Stomach smooth muscle (tissue), 2 donors: ENCODE measurements at regions not wholly inside any gene's neighbourhood (a gene's known extent, or its start where the extent isn't known, plus 50 kb on each side); places are given as distances from the start of the nearest gene placed in this dataset.

Experiments used
- H3K27ac ChIP-seq: one replicate; pipeline ENCODE4 v1.7.0; 2013; ENCODE audit warnings: mild to moderate bottlenecking, low read length, inconsistent platforms
- H3K27me3 ChIP-seq, 2 donors: one replicate each; pipeline ENCODE4 v1.7.0; 2013; ENCODE audit warnings: low read length in 2 of 2; ENCODE audit not compliant: insufficient read depth in 2 of 2, control insufficient read depth in 1 of 2
- H3K36me3 ChIP-seq, 2 donors: one replicate each; pipeline ENCODE4 v1.7.0; 2013; ENCODE audit warnings: low read length in 2 of 2; ENCODE audit not compliant: control insufficient read depth in 2 of 2, insufficient read depth in 2 of 2
- H3K4me1 ChIP-seq: one replicate; pipeline ENCODE4 v1.7.0; 2013; ENCODE audit warnings: low read length; ENCODE audit not compliant: control insufficient read depth, insufficient read depth
- H3K4me3 ChIP-seq, 2 donors: one replicate each; pipeline ENCODE4 v1.7.0; 2013; ENCODE audit warnings: low read length in 2 of 2
- H3K9ac ChIP-seq, 2 donors: one replicate each; pipeline ENCODE4 v1.7.0; 2013; ENCODE audit warnings: low read length in 2 of 2, mild to moderate bottlenecking in 1 of 2
- H3K9me3 ChIP-seq, 2 donors: one replicate each; pipeline ENCODE4 v1.7.0; 2013; ENCODE audit warnings: low read length in 2 of 2; ENCODE audit not compliant: control insufficient read depth in 2 of 2
- donor health status: healthy.
- donor health status: Pancreatic carcinoma.

DNA sequence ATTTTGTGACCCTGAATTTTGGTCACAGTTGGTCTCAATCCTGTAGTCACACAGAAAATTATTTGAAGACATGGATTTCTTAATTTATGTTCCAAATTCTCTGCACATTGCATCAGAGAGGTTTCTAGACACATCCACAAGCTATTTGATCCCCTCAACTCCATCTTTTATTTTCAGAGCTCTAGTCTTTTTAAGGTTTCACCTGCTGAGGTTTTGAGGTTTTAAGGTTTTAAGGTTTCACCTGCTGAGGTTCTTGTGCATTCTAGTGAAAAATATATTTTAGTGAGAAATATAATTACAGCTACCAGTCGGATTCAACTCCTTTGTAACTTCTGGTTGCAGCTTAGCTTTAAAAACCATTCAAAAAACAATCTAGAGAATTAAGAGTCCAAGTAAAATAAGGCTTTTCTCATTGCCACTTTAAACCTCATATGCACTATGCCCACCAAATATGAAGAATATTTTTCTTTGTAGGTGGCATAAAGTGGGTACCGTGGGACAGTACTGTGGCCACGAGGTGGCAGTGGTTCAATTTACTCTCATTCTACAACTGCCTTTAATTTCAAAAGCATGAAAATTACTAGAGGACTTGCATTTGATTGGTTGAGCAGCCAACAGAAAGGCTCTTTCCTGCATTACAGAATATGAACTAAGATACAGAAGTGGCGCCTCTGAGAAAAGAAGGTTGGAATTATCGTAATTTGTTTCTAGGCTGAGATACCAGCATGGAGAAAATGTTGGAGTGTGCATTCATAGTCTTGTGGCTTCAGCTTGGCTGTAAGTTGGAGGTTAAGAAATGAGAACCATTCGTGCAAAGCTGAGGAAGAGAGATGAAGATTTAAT, 366.5 kb upstream of the OR4E1 start:
- Histone ChIP-seq H3K27ac (no peak overlapping the region), H3K9ac (no peak overlapping the region), H3K27me3 (no peaks in the 10 kb centered on the region), H3K9me3 (no peaks in the 10 kb centered on the region), H3K36me3 (no peaks in the 10 kb centered on the region), H3K4me3 (no peak overlapping the region), H3K4me1 (no peaks in the 10 kb centered on the region)

DNA sequence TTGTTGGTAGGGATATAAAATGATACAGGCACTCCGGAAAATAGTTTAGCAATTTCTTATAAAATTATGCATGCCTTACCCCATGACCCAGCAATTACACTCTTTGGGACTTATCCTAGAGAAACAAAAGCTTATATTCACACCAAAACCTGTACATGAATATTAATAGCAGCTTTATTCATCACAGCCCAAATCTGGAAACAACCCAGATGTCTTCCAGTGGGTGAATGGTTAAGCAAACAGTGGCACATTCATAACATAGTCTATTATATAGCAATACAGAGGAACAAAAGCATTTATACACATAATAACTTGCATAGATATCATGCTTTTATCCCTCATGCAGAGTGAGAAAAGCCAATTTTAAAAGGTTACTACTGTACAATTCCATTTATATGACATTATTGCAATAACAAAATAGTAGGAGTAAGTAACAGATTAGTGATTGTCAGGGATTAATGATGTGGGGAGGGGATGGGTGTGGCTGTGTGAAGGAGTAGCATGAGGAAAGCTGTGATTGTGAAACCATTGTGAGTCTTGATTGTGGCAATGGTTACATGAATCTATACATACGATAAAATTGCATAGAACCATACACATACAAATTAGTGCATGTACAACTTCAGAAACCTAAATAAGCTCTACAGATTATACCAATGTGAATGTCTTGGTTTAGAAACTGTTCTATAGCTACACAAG, 363.1 kb upstream of the OR4E1 start:
- no peak overlapping the region for H3K4me3 ChIP-seq
- H3K4me1 ChIP-seq: no peaks in the 10 kb centered on the region

DNA sequence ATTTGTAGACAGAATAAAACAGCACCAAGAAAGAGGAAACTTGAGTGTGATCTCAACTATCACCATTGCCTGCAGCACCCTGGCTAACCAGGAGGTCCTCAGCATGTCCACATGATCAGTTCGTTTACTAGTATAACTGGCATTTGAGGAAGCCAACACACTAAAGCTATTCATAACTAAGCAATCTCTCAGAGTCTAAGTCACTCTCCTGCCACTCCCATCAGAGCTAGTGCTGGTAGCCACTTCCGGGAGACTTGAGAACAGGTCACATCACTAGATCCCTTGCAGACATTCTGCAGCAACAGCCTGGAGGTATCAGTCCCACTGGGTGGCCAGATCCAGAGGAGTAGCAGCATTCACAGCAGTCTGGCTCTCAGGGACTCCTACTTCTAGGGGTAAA, 352.9 kb upstream of the OR4E1 start:
- Histone ChIP-seq H3K4me1 (peaks cover 2% of the 10 kb centered on the region), H3K4me3 (no peak overlapping the region), H3K27ac (no peak overlapping the region), H3K9ac (no peak overlapping the region), H3K36me3 (no peaks in the 10 kb centered on the region), H3K27me3 (peaks cover 0 to 3% of the 10 kb centered on the region in 2 donors), H3K9me3 (no peaks in the 10 kb centered on the region)

More for the DNA sequence above, 363.1 kb upstream of the OR4E1 start:
- no peak overlapping the region for H3K27ac ChIP-seq
- no peaks in the 10 kb centered on the region for H3K36me3 ChIP-seq
- no peaks in the 10 kb centered on the region for H3K27me3 ChIP-seq
- no peaks in the 10 kb centered on the region for H3K9me3 ChIP-seq
- H3K9ac ChIP-seq: no peak overlapping the region

DNA sequence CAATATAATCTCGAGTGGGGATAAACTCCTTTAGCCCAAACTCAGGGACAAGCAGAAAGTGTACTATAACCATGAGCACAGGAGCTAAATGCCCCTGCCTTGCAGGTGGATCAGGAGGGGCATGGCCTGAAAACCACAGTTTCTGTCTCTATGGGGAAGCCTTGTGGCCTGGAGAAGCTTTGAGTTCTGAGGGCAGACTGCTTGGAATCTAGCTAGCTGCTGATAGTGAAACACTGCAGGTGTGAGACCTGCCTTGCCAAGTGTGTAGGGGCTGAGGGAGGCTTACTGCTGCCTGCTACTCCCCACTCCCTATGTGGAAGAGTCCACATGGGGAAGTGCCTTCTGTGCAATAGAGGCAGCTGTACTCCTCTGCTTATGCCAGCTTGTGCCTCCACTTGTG, 352.3 kb upstream of the OR4E1 start:
- no peaks in the 10 kb centered on the region for H3K9me3 ChIP-seq
- no peak overlapping the region for H3K27ac ChIP-seq

DNA sequence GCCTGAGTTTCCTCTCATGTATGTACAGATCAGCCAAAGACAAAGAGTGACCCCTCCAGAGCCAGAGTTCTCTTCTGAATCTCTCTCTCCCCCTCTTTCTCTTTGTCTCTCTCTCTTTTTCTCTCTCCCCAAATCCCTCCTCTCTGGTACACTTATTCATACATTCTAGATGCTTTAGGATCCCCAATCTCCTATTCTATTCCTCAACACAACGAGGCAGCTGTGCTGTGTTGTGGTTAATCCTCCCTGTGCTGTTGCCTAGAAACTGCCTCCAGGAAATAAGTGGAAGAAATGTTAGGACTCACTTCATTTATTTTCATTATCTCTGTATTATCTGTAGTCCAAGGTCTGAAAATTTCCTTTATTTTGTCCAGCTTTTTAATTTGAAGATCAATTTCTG, 350.5 kb upstream of the OR4E1 start:
- peaks cover 2% of the 10 kb centered on the region for H3K4me1 ChIP-seq
- H3K4me3 ChIP-seq: no peak overlapping the region
- no peaks in the 10 kb centered on the region for H3K36me3 ChIP-seq
- peaks cover 0 to 3% of the 10 kb centered on the region in 2 donors for H3K27me3 ChIP-seq
- no peak overlapping the region for H3K9ac ChIP-seq
- no peak overlapping the region for H3K27ac ChIP-seq
- no peaks in the 10 kb centered on the region for H3K9me3 ChIP-seq

More for the DNA sequence above, 352.3 kb upstream of the OR4E1 start:
- no peaks in the 10 kb centered on the region for H3K36me3 ChIP-seq
- peaks cover 0 to 3% of the 10 kb centered on the region in 2 donors for H3K27me3 ChIP-seq
- H3K4me3 ChIP-seq: no peak overlapping the region
- peaks cover 2% of the 10 kb centered on the region for H3K4me1 ChIP-seq
- no peak overlapping the region for H3K9ac ChIP-seq

DNA sequence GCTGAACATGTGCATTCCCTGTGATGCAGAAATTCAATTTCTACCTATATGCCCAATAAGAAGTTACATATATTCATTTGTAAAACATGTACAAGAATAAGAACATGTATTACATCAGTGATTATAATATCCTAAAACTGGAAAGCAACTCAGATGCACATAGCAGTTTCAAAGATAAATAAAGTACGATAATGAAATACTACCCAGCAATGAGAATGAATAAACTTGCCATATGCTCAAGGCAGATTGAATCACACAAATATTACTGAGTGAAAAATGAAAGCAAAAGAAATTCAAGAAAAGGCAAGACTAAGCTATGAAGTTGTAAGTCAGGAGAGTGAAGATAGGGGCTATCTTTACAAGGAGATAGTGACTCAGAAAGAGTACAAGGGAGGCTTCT, 345.3 kb upstream of the OR4E1 start:
- Histone ChIP-seq H3K4me3 (no peak overlapping the region), H3K4me1 (no peaks in the 10 kb centered on the region), H3K27me3 (no peaks in the 10 kb centered on the region), H3K9ac (no peak overlapping the region), H3K36me3 (no peaks in the 10 kb centered on the region), H3K27ac (no peak overlapping the region), H3K9me3 (no peaks in the 10 kb centered on the region)

DNA sequence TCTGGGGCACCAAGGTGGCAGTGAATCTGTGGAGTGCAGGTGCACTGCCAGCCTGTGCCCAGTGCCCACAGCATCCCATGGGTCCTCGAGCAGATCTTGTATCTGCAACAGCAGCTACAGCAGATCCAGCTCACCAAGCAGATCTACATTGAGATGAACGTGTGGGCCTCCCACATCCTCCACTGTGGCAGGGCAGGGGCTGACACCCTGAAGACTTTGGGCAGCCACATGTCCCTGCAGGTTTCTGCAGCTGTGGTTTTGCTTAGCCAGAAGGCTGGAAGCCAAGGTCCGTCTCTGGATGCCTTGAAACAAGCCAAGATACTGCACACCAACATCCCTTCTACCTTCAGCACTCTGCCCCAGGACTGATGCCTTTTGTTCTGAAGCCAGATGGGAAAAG, 338.8 kb upstream of the OR4E1 start:
- Histone ChIP-seq H3K4me3 (no peak overlapping the region), H3K36me3 (no peaks in the 10 kb centered on the region), H3K9me3 (no peaks in the 10 kb centered on the region), H3K4me1 (peaks cover 4% of the 10 kb centered on the region), H3K9ac (no peak overlapping the region), H3K27ac (no peak overlapping the region), H3K27me3 (no peaks in the 10 kb centered on the region)

DNA sequence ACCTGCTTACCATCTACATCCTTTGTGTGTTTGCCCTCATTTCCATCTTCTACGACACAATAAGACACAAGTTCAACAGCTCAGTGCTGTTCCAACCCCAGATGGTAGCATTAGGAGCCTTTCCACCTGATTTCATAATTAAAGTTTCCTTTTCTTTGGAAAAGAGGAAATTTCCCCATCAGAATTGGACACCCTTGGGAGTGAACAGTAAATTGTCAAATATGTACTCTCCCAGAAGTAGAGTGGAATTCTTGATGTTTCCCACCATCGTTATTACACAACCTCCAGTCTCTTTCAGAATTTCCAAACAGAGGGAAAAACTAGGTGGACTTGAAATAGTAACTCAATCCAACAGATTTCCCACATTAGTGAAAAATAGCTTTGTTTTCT, 337.6 kb upstream of the OR4E1 start:
- H3K9me3 ChIP-seq: no peaks in the 10 kb centered on the region
- H3K4me1 ChIP-seq: peaks cover 4% of the 10 kb centered on the region
- H3K4me3 ChIP-seq: no peak overlapping the region
- no peak overlapping the region for H3K27ac ChIP-seq
- no peaks in the 10 kb centered on the region for H3K27me3 ChIP-seq
- H3K36me3 ChIP-seq: no peaks in the 10 kb centered on the region
- H3K9ac ChIP-seq: no peak overlapping the region

DNA sequence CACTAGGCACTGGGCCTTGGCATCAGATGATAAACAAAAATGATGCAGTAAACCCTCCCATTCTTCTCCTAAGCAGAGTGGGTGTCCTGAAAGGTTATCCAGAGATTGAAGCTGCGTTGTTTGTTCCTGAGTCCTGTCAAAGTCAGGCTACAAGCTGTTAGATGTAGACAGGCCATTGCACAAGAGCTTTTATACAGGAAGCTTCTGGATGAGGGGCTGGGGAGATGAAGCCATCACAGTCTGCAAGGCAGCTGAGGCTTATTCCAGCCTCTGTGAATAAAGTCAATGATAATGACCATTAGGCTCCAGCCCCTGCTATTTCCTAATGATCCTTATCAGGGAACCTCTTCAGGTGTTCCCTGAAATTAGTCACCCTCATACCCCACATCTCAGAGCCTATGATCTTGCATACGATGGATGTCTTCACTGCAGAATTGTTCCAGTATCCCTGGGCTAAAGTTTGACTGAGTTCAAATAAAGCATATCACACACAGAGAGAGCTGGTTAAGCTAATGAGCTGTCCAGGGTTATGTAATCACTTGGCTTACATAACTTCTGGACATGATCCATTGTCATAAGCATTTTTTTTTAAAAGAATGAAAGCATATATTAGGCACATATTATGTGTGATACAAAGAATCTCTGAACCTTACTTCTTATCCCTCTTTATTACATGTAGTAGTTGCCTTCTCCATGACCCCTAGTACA, 337.1 kb upstream of the OR4E1 start:
- Histone ChIP-seq H3K4me3 (no peak overlapping the region), H3K36me3 (no peaks in the 10 kb centered on the region), H3K27ac (no peak overlapping the region), H3K4me1 (peaks cover 4% of the 10 kb centered on the region), H3K9ac (no peak overlapping the region), H3K9me3 (no peaks in the 10 kb centered on the region), H3K27me3 (no peaks in the 10 kb centered on the region)

DNA sequence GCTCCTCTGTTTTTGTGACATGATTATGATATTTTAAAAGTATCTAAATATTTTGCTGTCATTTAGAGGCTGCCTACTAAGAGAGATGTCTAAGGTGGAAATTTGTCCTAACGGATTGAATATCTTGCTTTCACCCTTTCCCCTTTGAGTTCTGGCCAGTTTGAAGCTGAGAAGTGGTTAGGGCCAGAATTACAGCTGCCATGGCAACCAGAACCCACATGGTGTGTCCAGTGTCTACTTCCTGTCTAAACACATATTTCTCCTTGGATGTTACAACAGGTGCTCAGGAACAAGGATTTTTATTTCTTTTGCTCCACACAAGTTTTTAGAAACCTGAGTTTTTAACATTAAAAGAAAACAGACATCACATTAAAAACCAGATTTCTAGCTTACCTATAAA, 335.1 kb upstream of the OR4E1 start:
- Histone ChIP-seq H3K4me1 (peaks cover 4% of the 10 kb centered on the region), H3K9me3 (no peaks in the 10 kb centered on the region), H3K27ac (no peak overlapping the region), H3K36me3 (no peaks in the 10 kb centered on the region), H3K4me3 (no peak overlapping the region), H3K27me3 (no peaks in the 10 kb centered on the region), H3K9ac (no peak overlapping the region)
